A549 (cell line): ENCODE measurements at regions not wholly inside any gene's neighbourhood (a gene's known extent, or its start where the extent isn't known, plus 50 kb on each side); places are given as distances from the start of the nearest gene placed in this dataset.

Source experiments
- EHMT2 ChIP-seq: fragments of 200-600 bp; sonication (generic); IDR thresholded peaks from 2 replicates; pipeline ENCODE4 v1.6.1; 2016; ENCODE audit warnings: antibody characterized with exemption, low read depth, mild to moderate bottlenecking, moderate library complexity
- TF ChIP-seq, protein P1 (sequence below): fragments of >200 bp; sonication (Bioruptor Twin); formaldehyde crosslinking; IDR thresholded peaks from 3 replicates; pipeline ENCODE4 v1.5.1; 2016
- TF ChIP-seq, protein P2 (sequence below): fragments of 250-450 bp; sonication (Bioruptor Pico); IDR thresholded peaks from 2 replicates; pipeline ENCODE4 v1.5.0; 2020; ENCODE audit warnings: low read depth, mild to moderate bottlenecking, moderate library complexity
- TF ChIP-seq, protein P3 (sequence below): fragments of 450-650 bp; IDR thresholded peaks from 2 replicates; pipeline ENCODE4 v1.6.1; 2014; ENCODE audit warnings: antibody characterized with exemption

DNA sequence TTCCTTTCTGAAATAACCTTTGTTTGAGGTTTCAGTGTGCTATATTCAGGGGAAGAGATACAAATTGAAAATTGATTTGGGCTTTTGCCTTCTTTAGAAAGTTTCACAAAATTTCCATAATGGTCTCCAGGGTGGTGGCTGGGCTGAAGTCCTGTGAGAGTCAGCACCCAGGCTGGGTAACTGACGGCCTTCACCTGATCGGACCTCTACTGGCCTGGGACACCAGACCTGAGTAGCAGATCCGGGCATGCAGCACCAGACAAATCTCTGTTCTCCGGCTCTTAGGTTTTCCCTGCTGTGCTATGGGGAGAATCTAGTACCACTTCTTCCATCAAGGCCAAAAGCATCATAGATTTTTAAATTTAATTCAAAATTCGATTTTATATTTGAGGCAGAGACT is 133.0 kb upstream of the LMCD1 start:
- TF ChIP-seq EHMT2: no peak
- TF ChIP-seq, protein P1, sequence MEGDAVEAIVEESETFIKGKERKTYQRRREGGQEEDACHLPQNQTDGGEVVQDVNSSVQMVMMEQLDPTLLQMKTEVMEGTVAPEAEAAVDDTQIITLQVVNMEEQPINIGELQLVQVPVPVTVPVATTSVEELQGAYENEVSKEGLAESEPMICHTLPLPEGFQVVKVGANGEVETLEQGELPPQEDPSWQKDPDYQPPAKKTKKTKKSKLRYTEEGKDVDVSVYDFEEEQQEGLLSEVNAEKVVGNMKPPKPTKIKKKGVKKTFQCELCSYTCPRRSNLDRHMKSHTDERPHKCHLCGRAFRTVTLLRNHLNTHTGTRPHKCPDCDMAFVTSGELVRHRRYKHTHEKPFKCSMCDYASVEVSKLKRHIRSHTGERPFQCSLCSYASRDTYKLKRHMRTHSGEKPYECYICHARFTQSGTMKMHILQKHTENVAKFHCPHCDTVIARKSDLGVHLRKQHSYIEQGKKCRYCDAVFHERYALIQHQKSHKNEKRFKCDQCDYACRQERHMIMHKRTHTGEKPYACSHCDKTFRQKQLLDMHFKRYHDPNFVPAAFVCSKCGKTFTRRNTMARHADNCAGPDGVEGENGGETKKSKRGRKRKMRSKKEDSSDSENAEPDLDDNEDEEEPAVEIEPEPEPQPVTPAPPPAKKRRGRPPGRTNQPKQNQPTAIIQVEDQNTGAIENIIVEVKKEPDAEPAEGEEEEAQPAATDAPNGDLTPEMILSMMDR: no peak
- TF ChIP-seq, protein P2, sequence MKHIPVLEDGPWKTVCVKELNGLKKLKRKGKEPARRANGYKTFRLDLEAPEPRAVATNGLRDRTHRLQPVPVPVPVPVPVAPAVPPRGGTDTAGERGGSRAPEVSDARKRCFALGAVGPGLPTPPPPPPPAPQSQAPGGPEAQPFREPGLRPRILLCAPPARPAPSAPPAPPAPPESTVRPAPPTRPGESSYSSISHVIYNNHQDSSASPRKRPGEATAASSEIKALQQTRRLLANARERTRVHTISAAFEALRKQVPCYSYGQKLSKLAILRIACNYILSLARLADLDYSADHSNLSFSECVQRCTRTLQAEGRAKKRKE (CRISPR knock-in tag): no peak
- TF ChIP-seq, protein P3, sequence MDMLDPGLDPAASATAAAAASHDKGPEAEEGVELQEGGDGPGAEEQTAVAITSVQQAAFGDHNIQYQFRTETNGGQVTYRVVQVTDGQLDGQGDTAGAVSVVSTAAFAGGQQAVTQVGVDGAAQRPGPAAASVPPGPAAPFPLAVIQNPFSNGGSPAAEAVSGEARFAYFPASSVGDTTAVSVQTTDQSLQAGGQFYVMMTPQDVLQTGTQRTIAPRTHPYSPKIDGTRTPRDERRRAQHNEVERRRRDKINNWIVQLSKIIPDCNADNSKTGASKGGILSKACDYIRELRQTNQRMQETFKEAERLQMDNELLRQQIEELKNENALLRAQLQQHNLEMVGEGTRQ: no peak
